Left lung (tissue), 4 donors: ENCODE measurements at regions not wholly inside any gene's neighbourhood (a gene's known extent, or its start where the extent isn't known, plus 50 kb on each side); places are given as distances from the start of the nearest gene placed in this dataset.

Experiments
- ATAC-seq: fragments of 200-7000 bp; cut with Tn5 transposase; one replicate; pipeline ENCODE4 v1.9.1; 2020; ENCODE audit warnings: moderate library complexity
- DNase-seq, 4 donors: peaks; one replicate each; pipeline ENCODE4 v3.0.0-alpha.2; 2013 to 2020
- H3K27ac ChIP-seq, 2 donors: fragments of 200-600 bp; sonication (generic) in 1 of 2; one replicate each; pipeline versions ENCODE4 v1.5.0 to v1.8.0; 2020 to 2021
- H3K27me3 ChIP-seq, 2 donors: fragments of 200-600 bp; sonication (generic) in 1 of 2; one replicate each; pipeline versions ENCODE4 v1.5.0 to v1.8.0; 2020 to 2021
- H3K36me3 ChIP-seq, 2 donors: fragments of 200-600 bp; sonication (generic) in 1 of 2; one replicate each; pipeline versions ENCODE4 v1.5.0 to v1.8.0; 2020 to 2021
- H3K4me1 ChIP-seq, 2 donors: fragments of 200-600 bp; one replicate each; pipeline ENCODE4 v1.8.0; 2021
- H3K4me3 ChIP-seq, 2 donors: fragments of 200-600 bp; sonication (generic) in 1 of 2; one replicate each; pipeline versions ENCODE4 v1.5.0 to v1.8.0; 2020 to 2021; ENCODE audit warnings: mild to moderate bottlenecking in 1 of 2
- H3K9me3 ChIP-seq, 2 donors: fragments of 200-600 bp; sonication (generic) in 1 of 2; one replicate each; pipeline versions ENCODE4 v1.5.0 to v1.8.0; 2020 to 2021
- CTCF ChIP-seq, 2 donors: fragments of 200-600 bp; sonication (generic) in 1 of 2; IDR thresholded peaks; one replicate each; pipeline versions ENCODE4 v1.5.0 to v1.8.0; 2021; ENCODE audit warnings: antibody characterized with exemption in 2 of 2
- intact Hi-C, 2 donors: fragments of 100-400 bp; cut with DNase I; formaldehyde crosslinking; loops; one replicate each; pipeline versions ENCODE4 v1.11.2 to v1.14.2; 2022
- donor health status: DM: no; HTN: yes; CAD: no.
- donor health status: DM: no; HTN: no; CAD: no.

GRCh38 chrX:122154019-122154418 is 1030.1 kb upstream of the GRIA3 start:
- no peak for TF ChIP-seq CTCF (IDR thresholded peaks at IDR 0.05)
- Histone ChIP-seq H3K27me3 (no peaks in the 10 kb centered on the region), H3K27ac (no peak overlapping the region), H3K9me3 (no peaks in the 10 kb centered on the region), H3K4me3 (no peak overlapping the region), H3K36me3 (no peaks in the 10 kb centered on the region), H3K4me1 (no peaks in the 10 kb centered on the region)
- intact Hi-C loops: no loop called here
- DNase-seq: no peak
- no peak for ATAC-seq

- no peak overlapping the region for H3K4me3 ChIP-seq
- H3K27me3 ChIP-seq: no peaks in the 10 kb centered on the region
- DNase-seq (no peak), ATAC-seq (no peak)
- no peak for TF ChIP-seq CTCF (IDR thresholded peaks at IDR 0.05)
- H3K36me3 ChIP-seq: no peaks in the 10 kb centered on the region
- no peak overlapping the region for H3K27ac ChIP-seq
- no peaks in the 10 kb centered on the region for H3K4me1 ChIP-seq
- no peaks in the 10 kb centered on the region for H3K9me3 ChIP-seq
- intact Hi-C loops: no loop called here
Observed at GRCh38 chrX:122168241-122168640, 1015.8 kb upstream of the GRIA3 start.

GRCh38 chrX:122184791-122185190 is 999.3 kb upstream of the GRIA3 start:
- Histone ChIP-seq H3K4me3 (no peak overlapping the region), H3K27me3 (no peaks in the 10 kb centered on the region), H3K36me3 (no peaks in the 10 kb centered on the region), H3K27ac (no peak overlapping the region), H3K9me3 (peaks cover 0 to 7% of the 10 kb centered on the region in 2 donors), H3K4me1 (no peaks in the 10 kb centered on the region)
- DNase-seq (no peak), ATAC-seq (no peak)
- no peak for TF ChIP-seq CTCF (IDR thresholded peaks at IDR 0.05)
- intact Hi-C loops: no loop called here

GRCh38 chrX:122187069-122187713 is 996.9 kb upstream of the GRIA3 start:
- Histone ChIP-seq H3K27me3 (no peaks in the 10 kb centered on the region), H3K36me3 (no peaks in the 10 kb centered on the region), H3K27ac (no peak overlapping the region), H3K4me3 (no peak overlapping the region), H3K9me3 (peaks cover 0 to 7% of the 10 kb centered on the region in 2 donors), H3K4me1 (no peaks in the 10 kb centered on the region)
- no peak for DNase-seq
- no peak for TF ChIP-seq CTCF (IDR thresholded peaks at IDR 0.05)
- no peak for ATAC-seq
- intact Hi-C loops: no loop called here

- no peak for DNase-seq
- no peak for ATAC-seq
Observed at GRCh38 chrX:122188751-122189150, 995.3 kb upstream of the GRIA3 start.

More at GRCh38 chrX:122188751-122189150, 995.3 kb upstream of the GRIA3 start:
- intact Hi-C loops: no loop called here
- Histone ChIP-seq H3K27ac (no peak overlapping the region), H3K27me3 (no peaks in the 10 kb centered on the region), H3K9me3 (peaks cover 0 to 7% of the 10 kb centered on the region in 2 donors), H3K36me3 (no peaks in the 10 kb centered on the region), H3K4me1 (no peaks in the 10 kb centered on the region), H3K4me3 (no peak overlapping the region)
- no peak for TF ChIP-seq CTCF (IDR thresholded peaks at IDR 0.05)
